ENCODE measurements at regions not wholly inside any gene's neighbourhood (a gene's known extent, or its start where the extent isn't known, plus 50 kb on each side); places are given as distances from the start of the nearest gene placed in this dataset.

- peaks cover 43 to 48% of the 10 kb centered on the region in 2 donors for H3K27me3 Mint-ChIP-seq (ENCODE audit: low read depth in 2 of 2)
- peaks cover 20% of the 10 kb centered on the region for H3K4me1 ChIP-seq (ENCODE audit: control insufficient read depth, insufficient read depth, low read length)
- WGBS (ENCODE audit: insufficient coverage), result 95% methylated on average over 3 of the region's 5 CpGs
- H3K4me1 Mint-ChIP-seq, result peaks cover 29 to 33% of the 10 kb centered on the region in 2 donors
- no peak for TF ChIP-seq CTCF (IDR thresholded peaks at IDR 0.05)
- peaks cover 9% of the 10 kb centered on the region for H3K27me3 ChIP-seq (ENCODE audit: control insufficient read depth, insufficient read depth, low read length)
- no peaks in the 10 kb centered on the region for H3K36me3 ChIP-seq (ENCODE audit: control insufficient read depth, insufficient read depth, low read length)
- no peak overlapping the region for H3K27ac ChIP-seq (ENCODE audit: low read length)
- H3K9me3 ChIP-seq (ENCODE audit: control insufficient read depth, insufficient read depth, low read length), result no peaks in the 10 kb centered on the region
- DNase-seq (no peak), ATAC-seq (no peak)
- H3K36me3 Mint-ChIP-seq, result no peaks in the 10 kb centered on the region
- H3K4me3 Mint-ChIP-seq, result no peak overlapping the region
- intact Hi-C loops (cut with micrococcal nuclease), result no loop called here
- H3K9me3 Mint-ChIP-seq, result no peaks in the 10 kb centered on the region
- no peak overlapping the region for H3K27ac Mint-ChIP-seq
- H3K4me3 ChIP-seq (ENCODE audit: low read length), result no peak overlapping the region
Measured at GRCh38 chr2:38181806-38182491, 106.0 kb upstream of the CYP1B1 start.

GRCh38 chr2:38180754-38181153, 104.8 kb upstream of the CYP1B1 start:
- H3K27me3 ChIP-seq (ENCODE audit: control insufficient read depth, insufficient read depth, low read length), result peaks cover 11% of the 10 kb centered on the region
- Mint-ChIP-seq H3K27me3 (ENCODE audit: low read depth in 2 of 2) (peaks cover 43 to 51% of the 10 kb centered on the region in 2 donors), H3K4me1 (peaks cover 24 to 30% of the 10 kb centered on the region in 2 donors), H3K36me3 (no peaks in the 10 kb centered on the region), H3K27ac (no peak overlapping the region), H3K9me3 (no peaks in the 10 kb centered on the region), H3K4me3 (no peak overlapping the region)
- H3K4me1 ChIP-seq (ENCODE audit: control insufficient read depth, insufficient read depth, low read length), result peaks cover 21% of the 10 kb centered on the region
- intact Hi-C loops (cut with micrococcal nuclease), result no loop called here
- no peak for ATAC-seq
- no peaks in the 10 kb centered on the region for H3K36me3 ChIP-seq (ENCODE audit: control insufficient read depth, insufficient read depth, low read length)
- no peaks in the 10 kb centered on the region for H3K9me3 ChIP-seq (ENCODE audit: control insufficient read depth, insufficient read depth, low read length)
- H3K27ac ChIP-seq (ENCODE audit: low read length), result no peak overlapping the region
- DNase-seq, result no peak
- no peak overlapping the region for H3K4me3 ChIP-seq (ENCODE audit: low read length)
- TF ChIP-seq CTCF (IDR thresholded peaks at IDR 0.05), result no peak
- 79% methylated on average over 3 of the region's 3 CpGs for WGBS (ENCODE audit: insufficient coverage)

GRCh38 chr2:38178556-38179419, 102.8 kb upstream of the CYP1B1 start:
- TF ChIP-seq CTCF (IDR thresholded peaks at IDR 0.05), result no peak
- DNase-seq, result no peak

More at GRCh38 chr2:38178556-38179419, 102.8 kb upstream of the CYP1B1 start:
- peak in 1 of 3 donors; percentile 24 for ATAC-seq
- Histone ChIP-seq H3K4me1 (ENCODE audit: control insufficient read depth, insufficient read depth, low read length) (peaks cover 10% of the 10 kb centered on the region), H3K9me3 (ENCODE audit: control insufficient read depth, insufficient read depth, low read length) (no peaks in the 10 kb centered on the region), H3K27me3 (ENCODE audit: control insufficient read depth, insufficient read depth, low read length) (peaks cover 11% of the 10 kb centered on the region), H3K27ac (ENCODE audit: low read length) (no peak overlapping the region), H3K36me3 (ENCODE audit: control insufficient read depth, insufficient read depth, low read length) (no peaks in the 10 kb centered on the region), H3K4me3 (ENCODE audit: low read length) (no peak overlapping the region)
- H3K9me3 Mint-ChIP-seq, result no peaks in the 10 kb centered on the region
- H3K36me3 Mint-ChIP-seq, result no peaks in the 10 kb centered on the region
- H3K4me3 Mint-ChIP-seq, result no peak overlapping the region
- peaks cover 5 to 11% of the 10 kb centered on the region in 2 donors for H3K4me1 Mint-ChIP-seq
- intact Hi-C loops (cut with micrococcal nuclease), result no loop called here
- 54% methylated on average over 4 of the region's 5 CpGs for WGBS (ENCODE audit: insufficient coverage)
- H3K27ac Mint-ChIP-seq, result no peak overlapping the region
- H3K27me3 Mint-ChIP-seq (ENCODE audit: low read depth in 2 of 2), result peaks cover 51 to 64% of the 10 kb centered on the region in 2 donors

Data from natural killer cell (primary cell).